Keratinocyte (primary cell): ENCODE measurements at regions not wholly inside any gene's neighbourhood (a gene's known extent, or its start where the extent isn't known, plus 50 kb on each side); places are given as distances from the start of the nearest gene placed in this dataset.

Experiments
- CTCF ChIP-seq, 3 experiments: IDR thresholded peaks in 1 of 3; conservative IDR thresholded peaks in 1 of 3; optimal IDR thresholded peaks in 1 of 3; 2 replicates in 2 of 3; 3 replicates in 1 of 3; pipeline versions ENCODE3 to v1.5.1; 2011; ENCODE audit warnings: low read length in 3 of 3, mild to moderate bottlenecking in 3 of 3, moderate library complexity in 2 of 3, control low read depth in 1 of 3, inconsistent platforms in 1 of 3; ENCODE audit not compliant: insufficient read depth in 2 of 3; ENCODE audit errors: extremely low read depth in 1 of 3
- EZH2 ChIP-seq: IDR thresholded peaks from one replicate; pipeline ENCODE4 v1.6.1; 2012; ENCODE audit warnings: inconsistent platforms, mild to moderate bottlenecking, low read length, moderate library complexity

GRCh38 chr6:23412770-23413169 lies 713.2 kb upstream of the NRSN1 start:
- TF ChIP-seq CTCF (optimal IDR thresholded peaks at IDR 0.05 in 1 of 3, IDR thresholded peaks at IDR 0.05 in 1 of 3, conservative IDR thresholded peaks at IDR 0.05 in 1 of 3; ENCODE audit: extremely low read depth in 1 of 3, insufficient read depth in 2 of 3, low read length in 3 of 3) (no peak), EZH2 (no peak)
